ENCODE measurements at regions not wholly inside any gene's neighbourhood (a gene's known extent, or its start where the extent isn't known, plus 50 kb on each side); places are given as distances from the start of the nearest gene placed in this dataset.

DNA sequence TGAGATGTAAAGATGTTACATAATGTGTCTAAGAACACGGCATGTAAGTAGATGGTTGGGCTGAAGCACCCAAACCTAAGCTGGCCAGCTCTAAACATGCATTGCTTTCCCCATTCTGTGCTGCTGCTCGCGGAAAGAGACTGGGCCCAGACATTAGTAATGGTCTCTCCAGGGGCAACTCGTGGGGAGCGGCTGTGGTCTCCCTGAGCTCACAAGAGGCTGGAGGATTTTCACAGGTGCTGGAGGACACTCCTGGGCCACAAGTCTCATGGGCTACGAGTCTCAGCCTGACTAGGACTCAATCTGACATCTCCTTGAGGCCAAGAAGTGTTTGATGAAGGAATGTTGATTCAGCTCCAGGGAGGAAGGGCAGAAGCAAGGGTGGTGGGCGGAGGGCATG, 92.7 kb upstream of the PTCH1 start:
- H3K79me2 ChIP-seq (ENCODE audit: control insufficient read depth, insufficient read depth, low read length) = no peaks in the 10 kb centered on the region
- no peaks in the 10 kb centered on the region for H3K27me3 ChIP-seq (replicated peaks in 1 of 4; ENCODE audit: control extremely low read depth in 1 of 4, control insufficient read depth in 3 of 4, insufficient read depth in 4 of 4, low read length in 3 of 4)
- Mint-ChIP-seq H3K4me1 (no peaks in the 10 kb centered on the region), H3K27ac (no peak overlapping the region), H3K4me3 (no peak overlapping the region), H3K9me3 (ENCODE audit: insufficient read depth) (no peaks in the 10 kb centered on the region), H3K27me3 (peaks cover 19% of the 10 kb centered on the region)
- H3K27ac ChIP-seq (ENCODE audit: low read length in 2 of 2) = no peak overlapping the region
- no peak overlapping the region for H2AFZ ChIP-seq (ENCODE audit: insufficient read depth, low read depth, low read length, poor library complexity, severe bottlenecking)
- 84% methylated on average over 7 of the region's 7 CpGs for WGBS (ENCODE audit: insufficient coverage)
- POLR2A ChIA-PET = no interaction called here
- H3K4me3 ChIP-seq (ENCODE audit: control extremely low read depth in 1 of 5, extremely low read depth in 1 of 5, insufficient read depth in 1 of 5, low read depth in 2 of 5, low read length in 4 of 5) = no peak overlapping the region
- no peak overlapping the region for H3K4me2 ChIP-seq (replicated peaks; ENCODE audit: low read depth, low read length, poor library complexity, severe bottlenecking)
- no peaks in the 10 kb centered on the region for H3K36me3 ChIP-seq (replicated peaks in 1 of 2; ENCODE audit: control extremely low read depth in 1 of 2, control insufficient read depth in 1 of 2, extremely low read depth in 1 of 2, insufficient read depth in 2 of 2, low read length in 1 of 2)
- intact Hi-C loops (cut with micrococcal nuclease) = no loop called here
- ATAC-seq (ENCODE audit: low read depth) = no peak
- TF ChIP-seq EZH2 (IDR thresholded peaks at IDR 0.05; ENCODE audit: borderline replicate concordance, insufficient read depth, low read depth, low read length, poor library complexity, severe bottlenecking) = no peak
- TF ChIP-seq, protein P1, sequence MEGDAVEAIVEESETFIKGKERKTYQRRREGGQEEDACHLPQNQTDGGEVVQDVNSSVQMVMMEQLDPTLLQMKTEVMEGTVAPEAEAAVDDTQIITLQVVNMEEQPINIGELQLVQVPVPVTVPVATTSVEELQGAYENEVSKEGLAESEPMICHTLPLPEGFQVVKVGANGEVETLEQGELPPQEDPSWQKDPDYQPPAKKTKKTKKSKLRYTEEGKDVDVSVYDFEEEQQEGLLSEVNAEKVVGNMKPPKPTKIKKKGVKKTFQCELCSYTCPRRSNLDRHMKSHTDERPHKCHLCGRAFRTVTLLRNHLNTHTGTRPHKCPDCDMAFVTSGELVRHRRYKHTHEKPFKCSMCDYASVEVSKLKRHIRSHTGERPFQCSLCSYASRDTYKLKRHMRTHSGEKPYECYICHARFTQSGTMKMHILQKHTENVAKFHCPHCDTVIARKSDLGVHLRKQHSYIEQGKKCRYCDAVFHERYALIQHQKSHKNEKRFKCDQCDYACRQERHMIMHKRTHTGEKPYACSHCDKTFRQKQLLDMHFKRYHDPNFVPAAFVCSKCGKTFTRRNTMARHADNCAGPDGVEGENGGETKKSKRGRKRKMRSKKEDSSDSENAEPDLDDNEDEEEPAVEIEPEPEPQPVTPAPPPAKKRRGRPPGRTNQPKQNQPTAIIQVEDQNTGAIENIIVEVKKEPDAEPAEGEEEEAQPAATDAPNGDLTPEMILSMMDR (IDR thresholded peaks at IDR 0.05) = no peak
- no peaks in the 10 kb centered on the region for H4K20me1 ChIP-seq (ENCODE audit: control insufficient read depth, insufficient read depth, low read length, poor library complexity, severe bottlenecking)
- H3K4me1 ChIP-seq (ENCODE audit: control insufficient read depth in 2 of 2, insufficient read depth in 2 of 2, low read length in 2 of 2) = no peaks in the 10 kb centered on the region
- CTCF ChIA-PET = no interaction called here
- no peak for DNase-seq
- no peak overlapping the region for H3K9ac ChIP-seq (ENCODE audit: low read length)
- H3K9me3 ChIP-seq (ENCODE audit: control extremely low read depth in 1 of 3, control insufficient read depth in 2 of 3, insufficient read depth in 1 of 3, low read length in 2 of 3) = peaks cover 0 to 6% (median 0%) of the 10 kb centered on the region in 3 donors

DNA sequence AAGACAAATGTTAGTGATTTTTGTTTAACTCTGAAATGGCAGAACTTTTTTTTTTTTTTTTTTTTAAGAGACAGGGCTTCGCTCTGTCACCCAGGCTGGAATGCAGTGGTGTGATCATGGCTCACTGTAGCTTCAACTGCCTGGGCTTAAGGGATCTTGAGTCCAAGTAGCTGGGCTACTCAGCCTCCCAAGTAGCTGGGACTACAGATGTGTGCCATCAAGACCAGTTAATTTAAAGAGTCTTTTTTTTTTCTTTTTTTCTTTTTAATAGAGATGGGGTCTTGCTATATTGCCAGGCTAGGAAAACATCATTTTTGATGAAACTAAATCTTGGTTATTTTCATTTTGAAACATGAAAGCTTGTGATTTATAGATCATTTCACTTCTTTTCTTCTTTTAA, 91.6 kb upstream of the PTCH1 start:
- no peaks in the 10 kb centered on the region for H3K9me3 ChIP-seq (ENCODE audit: control extremely low read depth in 1 of 3, control insufficient read depth in 2 of 3, insufficient read depth in 1 of 3, low read length in 2 of 3)

More for the DNA sequence above, 91.6 kb upstream of the PTCH1 start:
- H3K27ac ChIP-seq (ENCODE audit: low read length in 2 of 2) = no peak overlapping the region
- TF ChIP-seq EZH2 (IDR thresholded peaks at IDR 0.05; ENCODE audit: borderline replicate concordance, insufficient read depth, low read depth, low read length, poor library complexity, severe bottlenecking) = no peak
- Mint-ChIP-seq H3K27me3 (peaks cover 16% of the 10 kb centered on the region), H3K9me3 (ENCODE audit: insufficient read depth) (no peaks in the 10 kb centered on the region), H3K27ac (no peak overlapping the region), H3K4me1 (no peaks in the 10 kb centered on the region), H3K4me3 (no peak overlapping the region)
- H2AFZ ChIP-seq (ENCODE audit: insufficient read depth, low read depth, low read length, poor library complexity, severe bottlenecking) = no peak overlapping the region
- no peak for DNase-seq
- intact Hi-C loops (cut with micrococcal nuclease) = no loop called here
- CTCF ChIA-PET = interaction anchor here (0.6 kb wide), 2 partner anchors 72 to 353 kb away, joined by 3 read pairs; no protein-coding TSS in a partner anchor
- no peaks in the 10 kb centered on the region for H4K20me1 ChIP-seq (ENCODE audit: control insufficient read depth, insufficient read depth, low read length, poor library complexity, severe bottlenecking)
- H3K4me3 ChIP-seq (ENCODE audit: control extremely low read depth in 1 of 5, extremely low read depth in 1 of 5, insufficient read depth in 1 of 5, low read depth in 2 of 5, low read length in 4 of 5) = no peak overlapping the region
- no peak overlapping the region for H3K4me2 ChIP-seq (replicated peaks; ENCODE audit: low read depth, low read length, poor library complexity, severe bottlenecking)
- 100% methylated on average over 1 of the region's 1 CpG for WGBS (ENCODE audit: insufficient coverage)
- no peak for ATAC-seq (ENCODE audit: low read depth)
- H3K36me3 ChIP-seq (replicated peaks in 1 of 2; ENCODE audit: control extremely low read depth in 1 of 2, control insufficient read depth in 1 of 2, extremely low read depth in 1 of 2, insufficient read depth in 2 of 2, low read length in 1 of 2) = no peaks in the 10 kb centered on the region
- H3K79me2 ChIP-seq (ENCODE audit: control insufficient read depth, insufficient read depth, low read length) = no peaks in the 10 kb centered on the region
- H3K4me1 ChIP-seq (ENCODE audit: control insufficient read depth in 2 of 2, insufficient read depth in 2 of 2, low read length in 2 of 2) = no peaks in the 10 kb centered on the region
- no peaks in the 10 kb centered on the region for H3K27me3 ChIP-seq (replicated peaks in 1 of 4; ENCODE audit: control extremely low read depth in 1 of 4, control insufficient read depth in 3 of 4, insufficient read depth in 4 of 4, low read length in 3 of 4)
- POLR2A ChIA-PET = no interaction called here
- no peak overlapping the region for H3K9ac ChIP-seq (ENCODE audit: low read length)
